ENCODE measurements at regions not wholly inside any gene's neighbourhood (a gene's known extent, or its start where the extent isn't known, plus 50 kb on each side); places are given as distances from the start of the nearest gene placed in this dataset.

DNA sequence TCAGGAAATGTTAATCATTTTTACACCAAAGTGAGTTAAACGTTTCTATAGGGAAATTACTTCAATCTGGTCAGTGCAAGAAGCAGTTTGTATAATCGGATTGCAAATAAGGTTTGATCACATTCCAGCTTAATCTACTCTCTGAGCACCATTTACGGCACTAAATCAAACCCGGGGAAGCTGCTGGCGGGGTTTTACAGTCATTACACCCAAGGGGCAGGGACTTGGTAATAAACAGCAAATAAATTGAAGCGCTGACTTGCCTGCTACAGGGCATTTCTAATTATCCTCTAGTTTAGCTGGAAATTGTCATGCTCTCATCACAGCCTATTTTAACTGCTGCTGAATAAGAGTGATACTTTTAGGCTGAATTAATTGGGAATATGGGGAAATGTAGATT is 152.1 kb upstream of the SOX21 start:
- H3K27me3 ChIP-seq (ENCODE audit: insufficient read depth, low read length): no peaks in the 10 kb centered on the region
- TF ChIP-seq, protein P1, sequence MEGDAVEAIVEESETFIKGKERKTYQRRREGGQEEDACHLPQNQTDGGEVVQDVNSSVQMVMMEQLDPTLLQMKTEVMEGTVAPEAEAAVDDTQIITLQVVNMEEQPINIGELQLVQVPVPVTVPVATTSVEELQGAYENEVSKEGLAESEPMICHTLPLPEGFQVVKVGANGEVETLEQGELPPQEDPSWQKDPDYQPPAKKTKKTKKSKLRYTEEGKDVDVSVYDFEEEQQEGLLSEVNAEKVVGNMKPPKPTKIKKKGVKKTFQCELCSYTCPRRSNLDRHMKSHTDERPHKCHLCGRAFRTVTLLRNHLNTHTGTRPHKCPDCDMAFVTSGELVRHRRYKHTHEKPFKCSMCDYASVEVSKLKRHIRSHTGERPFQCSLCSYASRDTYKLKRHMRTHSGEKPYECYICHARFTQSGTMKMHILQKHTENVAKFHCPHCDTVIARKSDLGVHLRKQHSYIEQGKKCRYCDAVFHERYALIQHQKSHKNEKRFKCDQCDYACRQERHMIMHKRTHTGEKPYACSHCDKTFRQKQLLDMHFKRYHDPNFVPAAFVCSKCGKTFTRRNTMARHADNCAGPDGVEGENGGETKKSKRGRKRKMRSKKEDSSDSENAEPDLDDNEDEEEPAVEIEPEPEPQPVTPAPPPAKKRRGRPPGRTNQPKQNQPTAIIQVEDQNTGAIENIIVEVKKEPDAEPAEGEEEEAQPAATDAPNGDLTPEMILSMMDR (conservative IDR thresholded peaks at IDR 0.05): no peak
- Mint-ChIP-seq H3K4me1 (peaks cover 7 to 9% of the 10 kb centered on the region in 2 experiments), H3K27me3 (ENCODE audit: low read depth) (peaks cover 1% of the 10 kb centered on the region; the same call in 1 of the 2 replicates), H3K27ac (no peak overlapping the region), H3K4me3 (no peak overlapping the region), H3K9me3 (no peaks in the 10 kb centered on the region; a peak in 1 of 5 replicates), H3K36me3 (ENCODE audit: insufficient read depth in 1 of 3, low read depth in 3 of 3) (no peaks in the 10 kb centered on the region)
- DNase-seq: no peak
- H2BK12ac ChIP-seq (ENCODE audit: insufficient read length, low read depth, low read length): no peak overlapping the region
- no peak overlapping the region for H3K9ac ChIP-seq (ENCODE audit: extremely low read depth, insufficient read length, low read length)
- H3K4me2 ChIP-seq (ENCODE audit: insufficient read depth, insufficient read length, low read length): no peak overlapping the region
- no peaks in the 10 kb centered on the region for H4K20me1 ChIP-seq (ENCODE audit: control insufficient read depth, insufficient read depth, insufficient read length)
- H2BK15ac ChIP-seq (ENCODE audit: low read depth, low read length): no peak overlapping the region
- H3K23ac ChIP-seq (ENCODE audit: insufficient read length, low read depth, low read length): no peak overlapping the region
- no peak overlapping the region for H2AK5ac ChIP-seq (ENCODE audit: insufficient read length, low read length)
- no peak overlapping the region for H2BK20ac ChIP-seq (ENCODE audit: low read depth, low read length, poor library complexity, severe bottlenecking)
- no peaks in the 10 kb centered on the region for H3K23me2 ChIP-seq (ENCODE audit: insufficient read length, low read depth, low read length, poor library complexity, severe bottlenecking)
- no peak overlapping the region for H3K4ac ChIP-seq (ENCODE audit: low read depth, low read length)
- no peak overlapping the region for H3T11ph ChIP-seq (ENCODE audit: low read length)
- H3K56ac ChIP-seq (ENCODE audit: insufficient read length, low read depth, low read length): no peak overlapping the region
- no peak overlapping the region for H3K14ac ChIP-seq (ENCODE audit: insufficient read depth, low read length)
- H3K79me2 ChIP-seq (ENCODE audit: insufficient read depth, low read length): no peaks in the 10 kb centered on the region
- H2AFZ ChIP-seq (ENCODE audit: low read length): no peak overlapping the region
- no peak overlapping the region for H4K5ac ChIP-seq (ENCODE audit: insufficient read length, low read depth, low read length)
- no peak overlapping the region for H4K8ac ChIP-seq (replicated peaks; ENCODE audit: insufficient read length, low read depth, low read length)
- H3K9me3 ChIP-seq (ENCODE audit: control insufficient read depth, low read depth, low read length): no peaks in the 10 kb centered on the region
- H2BK5ac ChIP-seq (ENCODE audit: insufficient read length, low read length): no peak overlapping the region
- H2BK120ac ChIP-seq (ENCODE audit: low read depth, low read length, poor library complexity, severe bottlenecking): no peak overlapping the region
- no peak overlapping the region for H4K91ac ChIP-seq (ENCODE audit: insufficient read length, low read depth, low read length)
- WGBS (ENCODE audit: extremely low coverage, insufficient read length, low lambda C conversion rate): no CpG with 5 or more reads among the region's 6 CpGs
- H3K79me1 ChIP-seq (ENCODE audit: insufficient read depth, low read depth, low read length, poor library complexity, severe bottlenecking): no peaks in the 10 kb centered on the region
- H3K27ac ChIP-seq (ENCODE audit: insufficient read length, low read depth, low read length): no peak overlapping the region
- H3K4me1 ChIP-seq (ENCODE audit: insufficient read depth, low read length): no peaks in the 10 kb centered on the region
- no peak overlapping the region for H3K18ac ChIP-seq (ENCODE audit: insufficient read length, low read depth, low read length)

Measured in H9 (cell line).